Endothelial cell of umbilical vein (primary cell): ENCODE measurements at regions not wholly inside any gene's neighbourhood (a gene's known extent, or its start where the extent isn't known, plus 50 kb on each side); places are given as distances from the start of the nearest gene placed in this dataset.

ENCODE experiments used
- BruUV-seq: library from RNA; stranded (reverse); fragments of 400-500 nt; replicated peaks from 2 replicates; lab custom pipeline; 2021; lab: Mats Ljungman, UMichigan
- CTCF ChIA-PET: fragments of 300-600, 350-600 bp; sonication (Branson Sonifier 250); formaldehyde crosslinking; loops from one replicate; lab custom pipeline; 2021; ENCODE audit warnings: antibody characterized with exemption, inconsistent platforms; lab: Charles Lee
- POLR2A ChIA-PET: fragments of 300-600, 350-600 bp; sonication (Branson Sonifier 250); formaldehyde crosslinking; loops from one replicate; lab custom pipeline; 2021; ENCODE audit warnings: antibody characterized with exemption, inconsistent platforms; lab: Charles Lee
- DNase-seq: peaks from one replicate; pipeline ENCODE4 v3.0.0-alpha.2; 2011; ENCODE audit warnings: low read depth, low spot score
- FAIRE-seq: peaks from 2 replicates; lab custom pipeline; 2011; peaks lifted over from hg19 to GRCh38; lab: Jason Lieb, UNC
- H2AFZ ChIP-seq: 2 replicates; pipeline ENCODE4 v1.6.0; 2012; ENCODE audit warnings: low read depth, low read length, control low read depth, inconsistent platforms
- H3K27ac ChIP-seq: 2 replicates; pipeline ENCODE4 v1.5.1; 2011; ENCODE audit warnings: low read depth, mild to moderate bottlenecking, control low read depth, low read length, moderate library complexity; ENCODE audit not compliant: insufficient read depth
- H3K27me3 ChIP-seq, 2 experiments: 2 replicates each; pipeline versions ENCODE4 v1.6.0 to v1.6.1; 2011; ENCODE audit warnings: low read length in 2 of 2, mixed read lengths in 1 of 2; ENCODE audit not compliant: control insufficient read depth in 2 of 2, insufficient read depth in 2 of 2
- H3K36me3 ChIP-seq, 2 experiments: 2 replicates in 1 of 2; 3 replicates in 1 of 2; pipeline ENCODE4 v1.5.1; 2011; ENCODE audit warnings: low read length in 2 of 2, mild to moderate bottlenecking in 1 of 2, moderate library complexity in 1 of 2; ENCODE audit not compliant: control insufficient read depth in 2 of 2, insufficient read depth in 2 of 2; ENCODE audit errors: extremely low read depth in 1 of 2
- H3K4me1 ChIP-seq: 3 replicates; pipeline ENCODE4 v1.5.1; 2011; ENCODE audit warnings: mild to moderate bottlenecking, low read length; ENCODE audit not compliant: control insufficient read depth, insufficient read depth; ENCODE audit errors: extremely low read depth
- H3K4me2 ChIP-seq: 2 replicates; pipeline ENCODE4 v1.6.1; 2011; ENCODE audit warnings: low read length, control low read depth, mixed read lengths; ENCODE audit not compliant: insufficient read depth
- H3K4me3 ChIP-seq, 3 experiments: fragments of 200-600 bp in 1 of 3; sonication (generic), shearing (Covaris generic) in 1 of 3; replicated peaks in 1 of 3; 2 replicates each; pipeline ENCODE4 v1.5.1; 2011 to 2016; ENCODE audit warnings: control low read depth in 3 of 3, low read length in 3 of 3, mild to moderate bottlenecking in 2 of 3, inconsistent platforms in 1 of 3, low read depth in 1 of 3, moderate library complexity in 1 of 3; ENCODE audit not compliant: insufficient read depth in 1 of 3
- H3K79me2 ChIP-seq: 2 replicates; pipeline ENCODE4 v1.6.0; 2012; ENCODE audit warnings: low read length, inconsistent platforms; ENCODE audit not compliant: control insufficient read depth, insufficient read depth
- H3K9ac ChIP-seq: replicated peaks from 2 replicates; pipeline ENCODE3; 2011; ENCODE audit warnings: low read length, control low read depth; ENCODE audit not compliant: insufficient read depth; ENCODE audit errors: extremely low read depth
- H3K9me1 ChIP-seq: replicated peaks from 3 replicates; pipeline ENCODE4 v1.6.0; 2011; ENCODE audit warnings: mild to moderate bottlenecking, low read length; ENCODE audit not compliant: control insufficient read depth, insufficient read depth; ENCODE audit errors: extremely low read depth
- H3K9me3 ChIP-seq: replicated peaks from 2 replicates; pipeline ENCODE4 v1.5.1; 2012; ENCODE audit warnings: low read length, inconsistent platforms; ENCODE audit not compliant: control insufficient read depth, insufficient read depth
- H4K20me1 ChIP-seq: replicated peaks from 2 replicates; pipeline ENCODE3; 2011; ENCODE audit warnings: mild to moderate bottlenecking, low read length; ENCODE audit not compliant: control insufficient read depth, insufficient read depth; ENCODE audit errors: extremely low read depth
- EZH2 ChIP-seq: IDR thresholded peaks from 2 replicates; pipeline ENCODE4 v1.6.1; 2012; ENCODE audit warnings: borderline replicate concordance, low read depth, mild to moderate bottlenecking, moderate library complexity, low read length, inconsistent platforms; ENCODE audit not compliant: severe bottlenecking
- FOS ChIP-seq: IDR thresholded peaks from 2 replicates; pipeline ENCODE4 v1.6.1; 2011; ENCODE audit warnings: mild to moderate bottlenecking, low read length, moderate library complexity, borderline replicate concordance; ENCODE audit not compliant: insufficient read depth
- GATA2 ChIP-seq: IDR thresholded peaks from 2 replicates; pipeline ENCODE4 v1.7.0; 2011; ENCODE audit warnings: low read depth, mild to moderate bottlenecking, moderate library complexity, mixed read lengths, low read length; ENCODE audit not compliant: insufficient read length, insufficient read depth
- JUN ChIP-seq: IDR thresholded peaks from 2 replicates; pipeline ENCODE4 v1.6.1; 2011; ENCODE audit warnings: borderline replicate concordance, low read depth; ENCODE audit not compliant: insufficient read length, insufficient read depth
- MYC ChIP-seq: IDR thresholded peaks from one replicate; pipeline ENCODE4 v1.6.1; 2011; ENCODE audit warnings: mild to moderate bottlenecking, low read depth, low read length
- POLR2A ChIP-seq: IDR thresholded peaks from 2 replicates; pipeline ENCODE4 v1.6.1; 2012; ENCODE audit warnings: low read depth, mild to moderate bottlenecking, control low read depth, low read length
- POLR2AphosphoS5 ChIP-seq: IDR thresholded peaks from 2 replicates; pipeline ENCODE4 v1.6.1; 2012; ENCODE audit warnings: low read depth, mild to moderate bottlenecking, control low read depth, low read length, moderate library complexity; ENCODE audit not compliant: insufficient read depth
- dilution Hi-C: fragments of 300-500 bp; cut with MboI; formaldehyde crosslinking; loops from one replicate; pipeline ENCODE4 v1.15.0; 2019; ENCODE audit warnings: low sequenced_read_pairs; ENCODE audit not compliant: extremely low pct_ligation_motif_present
- intact Hi-C: fragments of 100-400 bp; cut with micrococcal nuclease; formaldehyde crosslinking; loops from one replicate; pipeline ENCODE4 v1.10.0; 2022
- TF ChIP-seq, protein P1 (sequence below): IDR thresholded peaks from 2 replicates; pipeline ENCODE4 v1.6.1; 2011; ENCODE audit not compliant: insufficient read depth, insufficient read length
- TF ChIP-seq, protein P2 (sequence below), 2 donors: IDR thresholded peaks; 1 replicate in 1 of 2; 2 replicates in 1 of 2; pipeline ENCODE4 v1.5.1; 2011; ENCODE audit warnings: low read length in 2 of 2, mild to moderate bottlenecking in 2 of 2, moderate library complexity in 2 of 2, control low read depth in 1 of 2, inconsistent platforms in 1 of 2, low read depth in 1 of 2; ENCODE audit not compliant: insufficient read depth in 1 of 2; ENCODE audit errors: extremely low read depth in 1 of 2

DNA sequence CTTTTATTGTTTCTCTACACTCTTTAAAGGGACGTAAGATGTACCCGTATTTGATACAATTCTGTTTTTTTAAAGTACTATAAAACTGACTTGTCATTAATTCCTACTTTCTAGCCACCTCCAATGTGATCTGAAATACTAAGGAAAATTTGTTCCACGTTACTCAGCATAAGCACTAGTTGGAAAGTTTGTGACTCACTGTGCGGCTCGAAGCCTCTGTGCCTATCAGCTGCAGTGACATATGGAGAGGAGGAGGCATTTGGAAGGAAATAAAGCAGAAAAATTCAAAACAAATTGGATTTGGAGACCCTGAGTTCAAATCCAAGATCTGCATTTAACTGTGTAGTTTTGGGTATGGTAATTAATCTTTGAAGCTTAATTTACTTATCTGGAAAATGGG is 339.3 kb downstream of the BRINP1 start:
- BruUV-seq, result no TSS peak

More for the DNA sequence above, 339.3 kb downstream of the BRINP1 start:
- no peaks in the 10 kb centered on the region for H3K27me3 ChIP-seq
- no peak overlapping the region for H3K4me3 ChIP-seq
- no peaks in the 10 kb centered on the region for H3K4me1 ChIP-seq
- no peak for TF ChIP-seq GATA2
- TF ChIP-seq POLR2AphosphoS5, result no peak
- no peak for TF ChIP-seq POLR2A
- TF ChIP-seq JUN, result no peak
- no peak for TF ChIP-seq EZH2
- TF ChIP-seq MYC, result no peak
- TF ChIP-seq, protein P1, sequence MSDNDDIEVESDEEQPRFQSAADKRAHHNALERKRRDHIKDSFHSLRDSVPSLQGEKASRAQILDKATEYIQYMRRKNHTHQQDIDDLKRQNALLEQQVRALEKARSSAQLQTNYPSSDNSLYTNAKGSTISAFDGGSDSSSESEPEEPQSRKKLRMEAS, result no peak
- TF ChIP-seq, protein P2, sequence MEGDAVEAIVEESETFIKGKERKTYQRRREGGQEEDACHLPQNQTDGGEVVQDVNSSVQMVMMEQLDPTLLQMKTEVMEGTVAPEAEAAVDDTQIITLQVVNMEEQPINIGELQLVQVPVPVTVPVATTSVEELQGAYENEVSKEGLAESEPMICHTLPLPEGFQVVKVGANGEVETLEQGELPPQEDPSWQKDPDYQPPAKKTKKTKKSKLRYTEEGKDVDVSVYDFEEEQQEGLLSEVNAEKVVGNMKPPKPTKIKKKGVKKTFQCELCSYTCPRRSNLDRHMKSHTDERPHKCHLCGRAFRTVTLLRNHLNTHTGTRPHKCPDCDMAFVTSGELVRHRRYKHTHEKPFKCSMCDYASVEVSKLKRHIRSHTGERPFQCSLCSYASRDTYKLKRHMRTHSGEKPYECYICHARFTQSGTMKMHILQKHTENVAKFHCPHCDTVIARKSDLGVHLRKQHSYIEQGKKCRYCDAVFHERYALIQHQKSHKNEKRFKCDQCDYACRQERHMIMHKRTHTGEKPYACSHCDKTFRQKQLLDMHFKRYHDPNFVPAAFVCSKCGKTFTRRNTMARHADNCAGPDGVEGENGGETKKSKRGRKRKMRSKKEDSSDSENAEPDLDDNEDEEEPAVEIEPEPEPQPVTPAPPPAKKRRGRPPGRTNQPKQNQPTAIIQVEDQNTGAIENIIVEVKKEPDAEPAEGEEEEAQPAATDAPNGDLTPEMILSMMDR (IDR thresholded peaks at IDR 0.05; ENCODE audit: extremely low read depth in 1 of 2, insufficient read depth in 1 of 2, low read depth in 1 of 2, low read length in 2 of 2), result no peak
- no peak for TF ChIP-seq FOS
- H3K36me3 ChIP-seq, result no peaks in the 10 kb centered on the region
- no peaks in the 10 kb centered on the region for H3K79me2 ChIP-seq
- FAIRE-seq, result no peak
- intact Hi-C loops (no loop called here), dilution Hi-C loops (no loop called here)
- no peaks in the 10 kb centered on the region for H3K9me3 ChIP-seq
- CTCF ChIA-PET, result no interaction called here
- no peak overlapping the region for H2AFZ ChIP-seq
- no peak for DNase-seq
- no peaks in the 10 kb centered on the region for H4K20me1 ChIP-seq
- no peak overlapping the region for H3K4me2 ChIP-seq
- no peak overlapping the region for H3K27ac ChIP-seq
- no peak overlapping the region for H3K9ac ChIP-seq
- POLR2A ChIA-PET, result no interaction called here
- no peaks in the 10 kb centered on the region for H3K9me1 ChIP-seq
